ENCODE measurements at regions not wholly inside any gene's neighbourhood (a gene's known extent, or its start where the extent isn't known, plus 50 kb on each side); places are given as distances from the start of the nearest gene placed in this dataset.
"Not testable (repeated sequence)": the region's sequence is repeated elsewhere in the genome, so short reads cannot be mapped to it uniquely, and the experiment has no call there.

GRCh38 chr6:128575254-128575653 lies 54.9 kb upstream of the PTPRK start:
- H3K4me3 ChIP-seq (ENCODE audit: insufficient read depth, low read depth, low read length); H4K5ac ChIP-seq (ENCODE audit: low read depth, low read length); H3K14ac ChIP-seq (replicated peaks; ENCODE audit: low read depth, low read length); H3K27ac ChIP-seq (ENCODE audit: insufficient read depth, low read length); POLR2A ChIA-PET (ENCODE audit: unreplicated experiment); H3K9me3 ChIP-seq (ENCODE audit: control insufficient read depth, insufficient read depth, low read length); H3K9me1 ChIP-seq (ENCODE audit: insufficient read depth, low read length); ATAC-seq (ENCODE audit: low read depth); H2AK9ac ChIP-seq (replicated peaks; ENCODE audit: low read depth, low read length, poor library complexity); BruUV-seq (replicated peaks); H3K27me3 ChIP-seq (ENCODE audit: control insufficient read depth, insufficient read depth, low read length); CTCF ChIA-PET; dilution Hi-C loops (cut with HindIII; ENCODE audit: low sequenced_read_pairs, unreplicated experiment); H2BK20ac ChIP-seq (ENCODE audit: low read depth, low read length); H4K8ac ChIP-seq (ENCODE audit: low read depth in 2 of 2, low read length in 2 of 2); H3K56ac ChIP-seq (ENCODE audit: extremely low read depth, insufficient read depth, low read length); H3K18ac ChIP-seq (ENCODE audit: low read depth, low read length); H3K4me1 ChIP-seq (ENCODE audit: control insufficient read depth, insufficient read depth, low read length); intact Hi-C loops (cut with micrococcal nuclease); H2AK5ac ChIP-seq (ENCODE audit: low read depth, low read length); H3K79me1 ChIP-seq (ENCODE audit: low read depth in 1 of 2, low read length in 2 of 2); in situ Hi-C loops (cut with MboI; ENCODE audit: low sequenced_read_pairs); H3K4ac ChIP-seq (ENCODE audit: low read depth, low read length); H2BK5ac ChIP-seq (ENCODE audit: low read depth, low read length, poor library complexity, severe bottlenecking); H2BK15ac ChIP-seq (ENCODE audit: low read depth, low read length); H4K91ac ChIP-seq (ENCODE audit: insufficient read depth, low read depth, low read length); H3K23ac ChIP-seq (ENCODE audit: low read depth, low read length); H2AFZ ChIP-seq (replicated peaks; ENCODE audit: low read length, poor library complexity); H3K4me2 ChIP-seq (ENCODE audit: low read depth, low read length); H3K36me3 ChIP-seq (ENCODE audit: control insufficient read depth, insufficient read depth, low read length); DNase-seq; H3K9ac ChIP-seq (ENCODE audit: low read depth, low read length); H2BK120ac ChIP-seq (ENCODE audit: low read depth, low read length); H4K20me1 ChIP-seq (ENCODE audit: insufficient read depth, low read length): not testable (repeated sequence)
- WGBS, 2 experiments (ENCODE audit: extremely low coverage in 2 of 2, insufficient read length in 1 of 2) = 60% methylated on average over 2 of the region's 5 CpGs; no CpG with 5 or more reads in 1 of the 2 experiments
